OCI-LY1 (cell line): ENCODE measurements at regions not wholly inside any gene's neighbourhood (a gene's known extent, or its start where the extent isn't known, plus 50 kb on each side); places are given as distances from the start of the nearest gene placed in this dataset.

Experiments
- EZH2 ChIP-seq: fragments of 200-600 bp; sonication (generic), shearing (Covaris generic); IDR thresholded peaks from 2 replicates; pipeline ENCODE4 v1.8.0; 2017; ENCODE audit warnings: borderline replicate concordance, mixed run types, mild to moderate bottlenecking, antibody characterized with exemption, low read length, moderate library complexity, mixed read lengths
- TF ChIP-seq, protein P1 (sequence below): fragments of 200-600 bp; sonication (generic), shearing (Covaris generic); IDR thresholded peaks from 2 replicates; pipeline ENCODE4 v1.5.1; 2017; ENCODE audit warnings: mild to moderate bottlenecking, antibody characterized with exemption, low read length, moderate library complexity, mixed read lengths

DNA sequence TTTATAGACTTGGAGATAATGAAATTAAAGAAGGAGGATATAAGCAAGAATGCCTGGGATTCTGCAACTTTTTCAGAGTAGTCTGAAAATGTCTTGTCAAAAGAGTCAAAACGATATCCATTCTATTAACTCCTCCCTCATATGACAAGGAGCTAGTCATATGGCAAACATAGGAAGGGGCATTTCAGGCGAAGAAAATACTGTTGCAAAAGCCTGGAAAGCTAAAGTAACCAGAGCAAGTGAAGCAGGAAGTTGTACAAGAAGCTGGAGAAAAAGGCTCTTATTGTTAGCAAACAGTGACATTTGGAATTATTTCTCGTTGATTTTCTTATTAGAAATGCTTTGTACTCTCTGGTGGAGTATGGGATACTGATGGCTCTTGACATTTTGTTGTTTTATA lies 94.0 kb upstream of the PTPRD start:
- no peak for TF ChIP-seq EZH2
- TF ChIP-seq, protein P1, sequence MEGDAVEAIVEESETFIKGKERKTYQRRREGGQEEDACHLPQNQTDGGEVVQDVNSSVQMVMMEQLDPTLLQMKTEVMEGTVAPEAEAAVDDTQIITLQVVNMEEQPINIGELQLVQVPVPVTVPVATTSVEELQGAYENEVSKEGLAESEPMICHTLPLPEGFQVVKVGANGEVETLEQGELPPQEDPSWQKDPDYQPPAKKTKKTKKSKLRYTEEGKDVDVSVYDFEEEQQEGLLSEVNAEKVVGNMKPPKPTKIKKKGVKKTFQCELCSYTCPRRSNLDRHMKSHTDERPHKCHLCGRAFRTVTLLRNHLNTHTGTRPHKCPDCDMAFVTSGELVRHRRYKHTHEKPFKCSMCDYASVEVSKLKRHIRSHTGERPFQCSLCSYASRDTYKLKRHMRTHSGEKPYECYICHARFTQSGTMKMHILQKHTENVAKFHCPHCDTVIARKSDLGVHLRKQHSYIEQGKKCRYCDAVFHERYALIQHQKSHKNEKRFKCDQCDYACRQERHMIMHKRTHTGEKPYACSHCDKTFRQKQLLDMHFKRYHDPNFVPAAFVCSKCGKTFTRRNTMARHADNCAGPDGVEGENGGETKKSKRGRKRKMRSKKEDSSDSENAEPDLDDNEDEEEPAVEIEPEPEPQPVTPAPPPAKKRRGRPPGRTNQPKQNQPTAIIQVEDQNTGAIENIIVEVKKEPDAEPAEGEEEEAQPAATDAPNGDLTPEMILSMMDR: no peak
